ENCODE measurements at regions not wholly inside any gene's neighbourhood (a gene's known extent, or its start where the extent isn't known, plus 50 kb on each side); places are given as distances from the start of the nearest gene placed in this dataset.
"Not testable (repeated sequence)": the region's sequence is repeated elsewhere in the genome, so short reads cannot be mapped to it uniquely, and the experiment has no call there.

- H3K4me1 ChIP-seq (ENCODE audit: control insufficient read depth, low read depth, low read length), result no peaks in the 10 kb centered on the region
- H3K9me3 ChIP-seq (ENCODE audit: control insufficient read depth, low read depth, low read length), result no peaks in the 10 kb centered on the region
- H3K27ac ChIP-seq (ENCODE audit: low read length), result no peak overlapping the region
- no peaks in the 10 kb centered on the region for H3K27me3 ChIP-seq (ENCODE audit: control insufficient read depth, insufficient read depth, low read length)
- no peak overlapping the region for H3K4me3 ChIP-seq (ENCODE audit: low read length)
- H3K9ac ChIP-seq (ENCODE audit: low read length), result no peak overlapping the region
- no peaks in the 10 kb centered on the region for H3K36me3 ChIP-seq (ENCODE audit: control insufficient read depth, low read depth, low read length)
Measured at GRCh38 chr4:55012363-55013230, 112.8 kb downstream of the KDR start.

GRCh38 chr4:55011761-55012160, 113.6 kb downstream of the KDR start:
- Histone ChIP-seq H3K36me3 (ENCODE audit: control insufficient read depth, low read depth, low read length) (no peaks in the 10 kb centered on the region), H3K4me3 (ENCODE audit: low read length) (no peak overlapping the region), H3K9me3 (ENCODE audit: control insufficient read depth, low read depth, low read length) (no peaks in the 10 kb centered on the region), H3K27ac (ENCODE audit: low read length) (no peak overlapping the region), H3K27me3 (ENCODE audit: control insufficient read depth, insufficient read depth, low read length) (no peaks in the 10 kb centered on the region), H3K4me1 (ENCODE audit: control insufficient read depth, low read depth, low read length) (no peaks in the 10 kb centered on the region), H3K9ac (ENCODE audit: low read length) (no peak overlapping the region)

- H3K4me1 ChIP-seq (ENCODE audit: control insufficient read depth, low read depth, low read length), result no peaks in the 10 kb centered on the region
- H3K9ac ChIP-seq (ENCODE audit: low read length), result no peak overlapping the region
- H3K9me3 ChIP-seq (ENCODE audit: control insufficient read depth, low read depth, low read length), result no peaks in the 10 kb centered on the region
- no peak overlapping the region for H3K27ac ChIP-seq (ENCODE audit: low read length)
- H3K27me3 ChIP-seq (ENCODE audit: control insufficient read depth, insufficient read depth, low read length), result no peaks in the 10 kb centered on the region
- no peaks in the 10 kb centered on the region for H3K36me3 ChIP-seq (ENCODE audit: control insufficient read depth, low read depth, low read length)
- H3K4me3 ChIP-seq (ENCODE audit: low read length), result no peak overlapping the region
Measured at GRCh38 chr4:55010550-55010949, 114.8 kb downstream of the KDR start.

- Histone ChIP-seq H3K4me3 (ENCODE audit: low read length) (no peak overlapping the region), H3K27ac (ENCODE audit: low read length) (no peak overlapping the region), H3K9ac (ENCODE audit: low read length) (no peak overlapping the region), H3K27me3 (ENCODE audit: control insufficient read depth, insufficient read depth, low read length) (no peaks in the 10 kb centered on the region), H3K9me3 (ENCODE audit: control insufficient read depth, low read depth, low read length) (no peaks in the 10 kb centered on the region), H3K36me3 (ENCODE audit: control insufficient read depth, low read depth, low read length) (no peaks in the 10 kb centered on the region), H3K4me1 (ENCODE audit: control insufficient read depth, low read depth, low read length) (peaks cover 3% of the 10 kb centered on the region)
Measured at GRCh38 chr4:55008166-55009056, 117.0 kb downstream of the KDR start.

- no peak overlapping the region for H3K4me3 ChIP-seq (ENCODE audit: low read length)
- no peaks in the 10 kb centered on the region for H3K27me3 ChIP-seq (ENCODE audit: control insufficient read depth, insufficient read depth, low read length)
- no peaks in the 10 kb centered on the region for H3K9me3 ChIP-seq (ENCODE audit: control insufficient read depth, low read depth, low read length)
- no peaks in the 10 kb centered on the region for H3K36me3 ChIP-seq (ENCODE audit: control insufficient read depth, low read depth, low read length)
- peaks cover 3% of the 10 kb centered on the region for H3K4me1 ChIP-seq (ENCODE audit: control insufficient read depth, low read depth, low read length)
- no peak overlapping the region for H3K9ac ChIP-seq (ENCODE audit: low read length)
- H3K27ac ChIP-seq (ENCODE audit: low read length), result no peak overlapping the region
Measured at GRCh38 chr4:55005910-55006309, 119.5 kb downstream of the KDR start.

- Histone ChIP-seq H3K4me3 (ENCODE audit: low read length) (no peak overlapping the region), H3K4me1 (ENCODE audit: control insufficient read depth, low read depth, low read length) (peaks cover 3% of the 10 kb centered on the region), H3K9ac (ENCODE audit: low read length) (no peak overlapping the region), H3K27ac (ENCODE audit: low read length) (no peak overlapping the region), H3K36me3 (ENCODE audit: control insufficient read depth, low read depth, low read length) (no peaks in the 10 kb centered on the region), H3K9me3 (ENCODE audit: control insufficient read depth, low read depth, low read length) (no peaks in the 10 kb centered on the region), H3K27me3 (ENCODE audit: control insufficient read depth, insufficient read depth, low read length) (no peaks in the 10 kb centered on the region)
Measured at GRCh38 chr4:55004831-55005230, 120.6 kb downstream of the KDR start.

- Histone ChIP-seq H3K27ac (ENCODE audit: low read length) (no peak overlapping the region), H3K4me1 (ENCODE audit: control insufficient read depth, low read depth, low read length) (peaks cover 3% of the 10 kb centered on the region), H3K9ac (ENCODE audit: low read length) (no peak overlapping the region), H3K36me3 (ENCODE audit: control insufficient read depth, low read depth, low read length) (no peaks in the 10 kb centered on the region), H3K9me3 (ENCODE audit: control insufficient read depth, low read depth, low read length) (no peaks in the 10 kb centered on the region), H3K4me3 (ENCODE audit: low read length) (no peak overlapping the region), H3K27me3 (ENCODE audit: control insufficient read depth, insufficient read depth, low read length) (no peaks in the 10 kb centered on the region)
Measured at GRCh38 chr4:55002431-55002830, 123.0 kb downstream of the KDR start.

- Histone ChIP-seq H3K36me3 (ENCODE audit: control insufficient read depth, low read depth, low read length) (no peaks in the 10 kb centered on the region), H3K9me3 (ENCODE audit: control insufficient read depth, low read depth, low read length) (no peaks in the 10 kb centered on the region), H3K4me1 (ENCODE audit: control insufficient read depth, low read depth, low read length) (peaks cover 3% of the 10 kb centered on the region), H3K27ac (ENCODE audit: low read length) (no peak overlapping the region), H3K4me3 (ENCODE audit: low read length) (no peak overlapping the region), H3K9ac (ENCODE audit: low read length) (no peak overlapping the region), H3K27me3 (ENCODE audit: control insufficient read depth, insufficient read depth, low read length) (no peaks in the 10 kb centered on the region)
Measured at GRCh38 chr4:55001538-55001937, 123.9 kb downstream of the KDR start.

GRCh38 chr4:54999003-54999402, 126.4 kb downstream of the KDR start:
- Histone ChIP-seq H3K9ac (ENCODE audit: low read length) (no peak overlapping the region), H3K27ac (ENCODE audit: low read length) (no peak overlapping the region), H3K4me1 (ENCODE audit: control insufficient read depth, low read depth, low read length) (no peaks in the 10 kb centered on the region), H3K36me3 (ENCODE audit: control insufficient read depth, low read depth, low read length) (no peaks in the 10 kb centered on the region), H3K4me3 (ENCODE audit: low read length) (no peak overlapping the region), H3K27me3 (ENCODE audit: control insufficient read depth, insufficient read depth, low read length) (no peaks in the 10 kb centered on the region), H3K9me3 (ENCODE audit: control insufficient read depth, low read depth, low read length) (no peaks in the 10 kb centered on the region)

- not testable (repeated sequence) for H3K9ac ChIP-seq (ENCODE audit: low read length); H3K27ac ChIP-seq (ENCODE audit: low read length); H3K36me3 ChIP-seq (ENCODE audit: control insufficient read depth, low read depth, low read length); H3K27me3 ChIP-seq (ENCODE audit: control insufficient read depth, insufficient read depth, low read length); H3K9me3 ChIP-seq (ENCODE audit: control insufficient read depth, low read depth, low read length); H3K4me1 ChIP-seq (ENCODE audit: control insufficient read depth, low read depth, low read length); H3K4me3 ChIP-seq (ENCODE audit: low read length)
Measured at GRCh38 chr4:54993473-54994026, 131.8 kb downstream of the KDR start.

- Histone ChIP-seq H3K4me1 (ENCODE audit: control insufficient read depth, low read depth, low read length) (no peaks in the 10 kb centered on the region), H3K9ac (ENCODE audit: low read length) (no peak overlapping the region), H3K4me3 (ENCODE audit: low read length) (no peak overlapping the region), H3K27me3 (ENCODE audit: control insufficient read depth, insufficient read depth, low read length) (no peaks in the 10 kb centered on the region), H3K36me3 (ENCODE audit: control insufficient read depth, low read depth, low read length) (no peaks in the 10 kb centered on the region), H3K27ac (ENCODE audit: low read length) (no peak overlapping the region), H3K9me3 (ENCODE audit: control insufficient read depth, low read depth, low read length) (peaks cover 7% of the 10 kb centered on the region)
Measured at GRCh38 chr4:54992266-54992665, 133.1 kb downstream of the KDR start.
